ENCODE measurements at regions not wholly inside any gene's neighbourhood (a gene's known extent, or its start where the extent isn't known, plus 50 kb on each side); places are given as distances from the start of the nearest gene placed in this dataset.

DNA sequence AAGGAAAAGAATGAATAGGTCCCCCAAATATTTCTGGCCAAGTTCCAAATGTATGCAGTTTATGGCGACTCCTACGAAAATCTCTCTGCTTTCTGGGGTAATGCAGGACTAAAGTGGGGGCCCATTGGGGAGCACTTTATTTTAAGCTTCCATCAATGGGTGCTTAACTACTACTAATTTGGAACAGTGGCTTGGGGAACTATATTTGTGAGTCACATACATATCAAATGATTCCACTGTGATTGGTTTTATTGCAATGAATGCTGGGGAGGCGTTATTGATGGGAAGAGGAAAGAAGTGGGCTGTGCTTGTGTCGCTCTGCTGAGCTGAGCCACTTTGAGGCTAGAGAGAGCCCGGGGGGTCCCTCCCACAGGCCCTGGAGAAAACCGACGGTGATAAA is 560.4 kb upstream of the SALL3 start:
- Histone ChIP-seq H3K27ac (ENCODE audit: low read length) (no peak overlapping the region), H3K9ac (ENCODE audit: low read length in 2 of 2) (no peak overlapping the region), H3K36me3 (ENCODE audit: control insufficient read depth in 2 of 2, insufficient read depth in 2 of 2, low read length in 2 of 2) (no peaks in the 10 kb centered on the region), H3K9me3 (ENCODE audit: control insufficient read depth in 2 of 2, low read length in 2 of 2) (no peaks in the 10 kb centered on the region), H3K27me3 (ENCODE audit: control insufficient read depth in 1 of 2, insufficient read depth in 2 of 2, low read length in 2 of 2) (peaks cover 0 to 2% of the 10 kb centered on the region in 2 donors), H3K4me3 (ENCODE audit: low read length in 2 of 2) (no peak overlapping the region), H3K4me1 (ENCODE audit: control insufficient read depth, insufficient read depth, low read length) (no peaks in the 10 kb centered on the region)

DNA sequence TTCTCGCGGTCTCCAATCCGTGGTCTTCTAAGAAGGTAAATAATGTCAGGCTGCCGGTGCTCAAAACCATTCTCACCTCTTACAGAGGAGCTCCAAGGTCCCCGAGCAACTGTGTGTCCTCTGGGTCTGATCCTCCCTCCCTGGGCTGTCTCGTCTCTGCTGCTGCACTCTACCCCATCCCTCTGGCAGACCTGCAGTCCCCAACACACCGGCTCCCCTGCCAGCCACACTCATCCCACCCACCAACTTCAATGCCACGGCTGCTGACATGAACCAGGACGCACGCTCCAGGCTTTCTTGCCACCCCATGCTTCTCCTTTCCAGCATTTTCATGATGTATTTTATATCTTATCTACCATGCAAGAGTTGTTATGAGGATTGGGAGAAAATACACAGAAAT is 559.5 kb upstream of the SALL3 start:
- no peak overlapping the region for H3K9ac ChIP-seq (ENCODE audit: low read length in 2 of 2)
- H3K9me3 ChIP-seq (ENCODE audit: control insufficient read depth in 2 of 2, low read length in 2 of 2) = no peaks in the 10 kb centered on the region
- no peak overlapping the region for H3K27ac ChIP-seq (ENCODE audit: low read length)
- peaks cover 0 to 2% of the 10 kb centered on the region in 2 donors for H3K27me3 ChIP-seq (ENCODE audit: control insufficient read depth in 1 of 2, insufficient read depth in 2 of 2, low read length in 2 of 2)
- no peaks in the 10 kb centered on the region for H3K4me1 ChIP-seq (ENCODE audit: control insufficient read depth, insufficient read depth, low read length)
- H3K36me3 ChIP-seq (ENCODE audit: control insufficient read depth in 2 of 2, insufficient read depth in 2 of 2, low read length in 2 of 2) = no peaks in the 10 kb centered on the region
- H3K4me3 ChIP-seq (ENCODE audit: low read length in 2 of 2) = no peak overlapping the region

DNA sequence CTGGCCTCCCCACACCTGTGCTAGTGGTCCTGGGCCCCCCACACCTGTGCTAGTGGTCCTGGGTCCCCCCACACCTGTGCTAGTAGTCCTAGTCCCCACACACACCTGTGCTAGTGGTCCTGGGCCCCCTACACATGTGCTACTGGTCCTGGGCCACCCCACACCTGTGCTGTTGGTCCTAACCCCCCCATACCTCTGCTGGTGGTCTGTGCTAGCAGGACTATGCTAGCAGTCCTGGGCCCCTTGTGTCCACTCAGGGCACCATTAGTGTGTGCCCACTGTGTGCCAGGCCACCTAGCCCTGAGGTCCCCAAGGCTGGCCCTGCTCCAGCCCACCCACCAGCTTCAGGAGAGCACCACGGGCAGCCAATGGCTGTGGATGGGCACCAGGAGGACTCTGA is 558.2 kb upstream of the SALL3 start:
- H3K4me1 ChIP-seq (ENCODE audit: control insufficient read depth, insufficient read depth, low read length) = no peaks in the 10 kb centered on the region
- H3K36me3 ChIP-seq (ENCODE audit: control insufficient read depth in 2 of 2, insufficient read depth in 2 of 2, low read length in 2 of 2) = no peaks in the 10 kb centered on the region
- H3K9ac ChIP-seq (ENCODE audit: low read length in 2 of 2) = no peak overlapping the region
- peaks cover 0 to 2% of the 10 kb centered on the region in 2 donors for H3K27me3 ChIP-seq (ENCODE audit: control insufficient read depth in 1 of 2, insufficient read depth in 2 of 2, low read length in 2 of 2)
- no peaks in the 10 kb centered on the region for H3K9me3 ChIP-seq (ENCODE audit: control insufficient read depth in 2 of 2, low read length in 2 of 2)
- H3K4me3 ChIP-seq (ENCODE audit: low read length in 2 of 2) = no peak overlapping the region
- no peak overlapping the region for H3K27ac ChIP-seq (ENCODE audit: low read length)

DNA sequence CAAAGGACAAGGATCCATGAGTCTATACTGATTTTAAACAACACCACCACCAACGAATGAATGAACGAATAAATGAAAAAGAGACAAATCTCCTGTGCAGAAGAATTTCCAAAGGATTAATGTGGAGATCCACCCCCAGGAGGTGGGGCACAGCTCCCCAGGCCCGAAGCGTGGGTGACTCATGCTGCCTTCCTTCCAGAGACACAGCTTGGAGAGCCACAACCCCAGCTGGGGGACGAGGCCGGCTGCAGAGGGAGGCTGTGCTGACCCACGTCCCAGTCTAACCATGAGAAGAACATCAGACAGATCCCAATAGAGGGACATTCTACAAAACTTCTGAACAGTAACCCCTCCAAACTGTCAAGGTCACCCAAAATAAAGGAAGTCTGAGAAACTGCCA is 557.3 kb upstream of the SALL3 start:
- H3K4me3 ChIP-seq (ENCODE audit: low read length in 2 of 2) = no peak overlapping the region
- H3K27me3 ChIP-seq (ENCODE audit: control insufficient read depth in 1 of 2, insufficient read depth in 2 of 2, low read length in 2 of 2) = peaks cover 0 to 2% of the 10 kb centered on the region in 2 donors
- H3K9ac ChIP-seq (ENCODE audit: low read length in 2 of 2) = no peak overlapping the region
- H3K9me3 ChIP-seq (ENCODE audit: control insufficient read depth in 2 of 2, low read length in 2 of 2) = no peaks in the 10 kb centered on the region
- H3K4me1 ChIP-seq (ENCODE audit: control insufficient read depth, insufficient read depth, low read length) = no peaks in the 10 kb centered on the region
- H3K27ac ChIP-seq (ENCODE audit: low read length) = no peak overlapping the region
- H3K36me3 ChIP-seq (ENCODE audit: control insufficient read depth in 2 of 2, insufficient read depth in 2 of 2, low read length in 2 of 2) = no peaks in the 10 kb centered on the region

DNA sequence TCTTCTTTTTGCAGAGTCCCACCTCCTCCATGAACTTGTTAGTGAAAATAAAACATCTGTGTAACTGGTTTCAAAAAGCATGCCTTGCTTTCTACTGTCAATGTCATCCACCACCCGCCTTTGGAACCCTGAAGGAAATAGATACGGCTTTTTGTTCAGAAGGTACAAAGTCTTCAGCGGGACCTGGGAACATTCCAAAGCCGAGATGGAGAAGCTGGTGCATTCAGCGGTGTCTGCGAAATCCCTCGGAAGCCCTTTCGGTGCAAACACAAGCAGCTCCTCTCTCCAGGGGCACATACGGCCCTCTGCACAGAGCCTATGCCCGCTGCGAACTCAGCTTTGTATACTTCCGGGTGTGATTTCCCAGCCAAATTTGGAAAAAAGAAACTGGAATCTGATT is 555.8 kb upstream of the SALL3 start:
- H3K4me1 ChIP-seq (ENCODE audit: control insufficient read depth, insufficient read depth, low read length) = no peaks in the 10 kb centered on the region
- no peak overlapping the region for H3K4me3 ChIP-seq (ENCODE audit: low read length in 2 of 2)
- H3K9ac ChIP-seq (ENCODE audit: low read length in 2 of 2) = no peak overlapping the region
- no peaks in the 10 kb centered on the region for H3K9me3 ChIP-seq (ENCODE audit: control insufficient read depth in 2 of 2, low read length in 2 of 2)
- no peaks in the 10 kb centered on the region for H3K36me3 ChIP-seq (ENCODE audit: control insufficient read depth in 2 of 2, insufficient read depth in 2 of 2, low read length in 2 of 2)
- H3K27me3 ChIP-seq (ENCODE audit: control insufficient read depth in 1 of 2, insufficient read depth in 2 of 2, low read length in 2 of 2) = peaks cover 0 to 2% of the 10 kb centered on the region in 2 donors
- no peak overlapping the region for H3K27ac ChIP-seq (ENCODE audit: low read length)

DNA sequence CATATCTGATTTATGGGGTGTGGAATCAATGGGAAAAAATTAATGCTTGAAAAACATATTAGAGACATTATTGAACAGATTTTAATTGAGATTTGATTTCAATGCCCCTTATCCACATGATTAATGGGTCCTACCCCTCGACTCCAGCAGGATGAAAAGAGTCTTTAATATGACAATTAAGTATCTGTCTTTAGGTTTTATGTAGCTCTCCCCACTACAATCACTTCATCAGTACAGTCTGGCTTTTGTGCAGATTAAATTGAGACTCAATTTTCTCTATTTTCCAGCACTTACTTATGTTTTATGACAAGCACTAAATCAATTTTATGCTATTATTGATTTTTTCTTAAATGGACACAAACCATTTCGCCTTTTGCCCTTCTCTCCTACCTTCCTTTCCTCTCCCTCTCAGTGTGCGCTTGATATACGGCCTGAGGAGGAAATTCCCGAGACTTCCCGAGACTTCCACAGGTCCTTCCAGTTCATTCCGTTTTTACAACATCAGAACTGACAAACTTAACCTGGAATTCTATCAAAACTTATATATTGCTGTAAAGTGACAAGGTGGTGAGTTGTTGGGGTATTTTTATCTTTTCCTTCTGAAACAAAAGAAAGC is 555.1 kb upstream of the SALL3 start:
- H3K9ac ChIP-seq (ENCODE audit: low read length in 2 of 2) = no peak overlapping the region
- no peaks in the 10 kb centered on the region for H3K4me1 ChIP-seq (ENCODE audit: control insufficient read depth, insufficient read depth, low read length)
- peaks cover 0 to 2% of the 10 kb centered on the region in 2 donors for H3K27me3 ChIP-seq (ENCODE audit: control insufficient read depth in 1 of 2, insufficient read depth in 2 of 2, low read length in 2 of 2)
- H3K4me3 ChIP-seq (ENCODE audit: low read length in 2 of 2) = no peak overlapping the region
- no peaks in the 10 kb centered on the region for H3K36me3 ChIP-seq (ENCODE audit: control insufficient read depth in 2 of 2, insufficient read depth in 2 of 2, low read length in 2 of 2)
- no peak overlapping the region for H3K27ac ChIP-seq (ENCODE audit: low read length)
- no peaks in the 10 kb centered on the region for H3K9me3 ChIP-seq (ENCODE audit: control insufficient read depth in 2 of 2, low read length in 2 of 2)

DNA sequence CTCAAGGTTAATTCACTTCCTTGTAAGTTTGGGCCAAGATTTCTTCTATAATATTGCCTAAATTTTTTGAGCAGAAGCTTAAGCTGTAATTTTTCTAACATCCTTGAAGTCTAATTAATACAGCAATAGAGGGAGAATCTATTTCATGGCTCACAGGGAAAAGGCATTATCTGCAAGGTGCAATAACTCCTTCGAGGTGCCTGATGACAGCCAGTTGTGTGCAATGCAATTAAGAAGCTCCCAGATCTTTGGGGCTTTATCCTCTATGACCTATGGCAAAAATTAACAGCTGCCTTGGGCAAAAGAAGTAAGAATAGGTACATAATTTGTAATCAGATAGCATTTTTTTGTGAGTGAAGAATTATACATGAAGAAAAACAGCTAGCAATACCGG is 554.6 kb upstream of the SALL3 start:
- Histone ChIP-seq H3K9ac (ENCODE audit: low read length in 2 of 2) (no peak overlapping the region), H3K9me3 (ENCODE audit: control insufficient read depth in 2 of 2, low read length in 2 of 2) (no peaks in the 10 kb centered on the region), H3K36me3 (ENCODE audit: control insufficient read depth in 2 of 2, insufficient read depth in 2 of 2, low read length in 2 of 2) (no peaks in the 10 kb centered on the region), H3K4me3 (ENCODE audit: low read length in 2 of 2) (no peak overlapping the region), H3K27ac (ENCODE audit: low read length) (no peak overlapping the region), H3K27me3 (ENCODE audit: control insufficient read depth in 1 of 2, insufficient read depth in 2 of 2, low read length in 2 of 2) (peaks cover 0 to 2% of the 10 kb centered on the region in 2 donors), H3K4me1 (ENCODE audit: control insufficient read depth, insufficient read depth, low read length) (no peaks in the 10 kb centered on the region)

DNA sequence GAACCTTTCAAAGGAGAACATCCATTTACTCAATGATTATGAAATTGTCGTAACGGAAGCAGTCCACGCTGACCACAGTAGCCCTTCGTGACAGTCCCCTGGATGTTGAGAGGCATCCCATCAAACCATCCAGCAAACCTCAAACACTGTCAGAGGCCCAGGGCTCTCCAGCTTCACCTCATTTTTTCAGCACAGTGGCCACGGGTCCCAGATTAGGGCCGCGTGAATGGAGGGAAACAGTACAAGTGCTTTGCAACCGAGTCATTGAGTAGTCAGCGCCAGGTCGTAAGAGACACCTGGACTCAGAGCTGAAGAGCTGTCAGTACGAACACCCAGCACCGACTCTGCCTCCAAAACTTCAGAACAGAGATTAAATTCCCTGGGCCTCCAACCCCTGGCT is 552.5 kb upstream of the SALL3 start:
- Histone ChIP-seq H3K4me1 (ENCODE audit: control insufficient read depth, insufficient read depth, low read length) (no peaks in the 10 kb centered on the region), H3K27ac (ENCODE audit: low read length) (no peak overlapping the region)

DNA sequence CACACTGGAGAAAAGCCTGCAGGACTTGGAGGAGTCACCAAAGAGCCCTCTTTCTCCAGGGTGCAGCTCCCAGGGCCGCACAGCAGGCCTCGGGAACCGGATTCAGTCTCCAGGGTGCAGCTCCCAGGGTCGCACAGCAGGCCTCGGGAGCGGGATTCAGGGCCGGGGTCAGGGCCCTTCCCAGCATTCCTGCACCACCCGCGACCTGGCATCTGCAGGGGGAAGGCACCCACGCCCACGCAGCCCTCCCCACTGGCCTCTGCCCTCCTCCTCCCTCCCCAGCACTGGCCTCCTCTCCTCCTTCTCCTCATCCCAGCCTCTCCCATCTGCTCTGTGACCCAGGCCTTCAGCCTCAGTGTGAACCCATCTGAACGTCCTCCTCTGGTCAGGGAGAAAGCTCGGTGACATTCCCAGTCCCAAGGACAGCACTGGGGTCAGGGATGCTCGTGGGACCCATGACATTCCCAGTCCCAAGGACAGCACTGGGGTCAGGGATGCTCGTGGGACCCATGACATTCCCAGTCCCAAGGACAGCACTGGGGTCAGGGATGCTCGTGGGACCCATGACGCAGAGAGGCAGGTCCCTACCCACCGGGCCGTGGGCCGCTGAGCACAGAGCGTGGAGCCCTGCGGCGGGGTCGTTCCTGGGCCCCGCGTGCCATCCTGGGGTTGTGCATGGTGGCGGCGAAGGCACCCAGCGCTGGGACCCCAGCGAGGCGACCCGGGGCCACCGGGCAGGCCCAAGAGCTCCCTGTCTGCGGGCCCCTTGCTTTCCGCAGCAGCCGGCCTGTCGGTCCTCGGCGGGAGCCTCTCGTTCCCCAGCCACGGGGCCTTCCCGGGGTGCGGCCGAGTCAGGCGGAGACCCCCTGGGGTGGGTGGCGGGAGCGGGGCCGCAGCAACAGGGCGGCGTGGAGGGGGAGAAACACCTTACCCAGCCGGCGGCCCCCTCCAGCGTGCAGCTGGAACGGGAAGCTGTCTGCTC is 550.2 kb upstream of the SALL3 start:
- no peak overlapping the region for H3K9ac ChIP-seq (ENCODE audit: low read length in 2 of 2)
- no peak overlapping the region for H3K27ac ChIP-seq (ENCODE audit: low read length)
- no peaks in the 10 kb centered on the region for H3K4me1 ChIP-seq (ENCODE audit: control insufficient read depth, insufficient read depth, low read length)
- H3K27me3 ChIP-seq (ENCODE audit: control insufficient read depth in 1 of 2, insufficient read depth in 2 of 2, low read length in 2 of 2) = peaks cover 0 to 2% of the 10 kb centered on the region in 2 donors
- no peaks in the 10 kb centered on the region for H3K36me3 ChIP-seq (ENCODE audit: control insufficient read depth in 2 of 2, insufficient read depth in 2 of 2, low read length in 2 of 2)
- H3K4me3 ChIP-seq (ENCODE audit: low read length in 2 of 2) = no peak overlapping the region
- H3K9me3 ChIP-seq (ENCODE audit: control insufficient read depth in 2 of 2, low read length in 2 of 2) = no peaks in the 10 kb centered on the region

More for the DNA sequence above, 552.5 kb upstream of the SALL3 start:
- H3K4me3 ChIP-seq (ENCODE audit: low read length in 2 of 2) = no peak overlapping the region
- no peak overlapping the region for H3K9ac ChIP-seq (ENCODE audit: low read length in 2 of 2)
- no peaks in the 10 kb centered on the region for H3K9me3 ChIP-seq (ENCODE audit: control insufficient read depth in 2 of 2, low read length in 2 of 2)
- H3K27me3 ChIP-seq (ENCODE audit: control insufficient read depth in 1 of 2, insufficient read depth in 2 of 2, low read length in 2 of 2) = peaks cover 0 to 1% of the 10 kb centered on the region in 2 donors
- no peaks in the 10 kb centered on the region for H3K36me3 ChIP-seq (ENCODE audit: control insufficient read depth in 2 of 2, insufficient read depth in 2 of 2, low read length in 2 of 2)

DNA sequence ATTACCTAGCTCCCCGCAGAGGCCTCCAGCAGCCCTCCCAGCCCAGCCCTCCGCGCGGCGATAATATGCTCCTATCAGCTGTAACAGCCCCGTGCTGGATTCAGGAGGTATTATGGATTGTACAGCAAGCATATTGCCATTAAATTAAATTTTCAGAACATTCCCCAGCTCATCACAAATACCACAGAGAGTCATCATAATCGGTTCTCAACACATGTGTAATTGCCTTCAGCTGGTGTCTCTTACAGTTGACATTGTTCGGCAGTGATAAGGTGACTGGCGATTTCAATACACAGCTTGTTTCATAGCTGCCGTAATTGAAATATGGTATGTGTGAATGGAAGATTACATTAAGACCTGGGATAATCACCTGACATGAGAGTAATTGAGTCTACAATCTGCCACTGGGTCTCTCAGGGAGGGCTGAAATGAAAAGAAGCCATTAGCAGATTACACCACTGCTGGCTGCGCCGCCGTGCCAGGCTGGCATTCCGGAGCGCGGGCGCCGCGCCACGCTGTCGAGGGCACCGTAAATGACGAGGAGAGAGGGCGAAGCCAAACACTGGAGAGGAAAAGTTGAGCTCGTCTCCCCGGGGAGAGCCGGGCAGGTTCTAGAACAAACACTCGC is 549.4 kb upstream of the SALL3 start:
- Histone ChIP-seq H3K9me3 (ENCODE audit: control insufficient read depth in 2 of 2, low read length in 2 of 2) (no peaks in the 10 kb centered on the region), H3K4me1 (ENCODE audit: control insufficient read depth, insufficient read depth, low read length) (no peaks in the 10 kb centered on the region), H3K4me3 (ENCODE audit: low read length in 2 of 2) (no peak overlapping the region), H3K36me3 (ENCODE audit: control insufficient read depth in 2 of 2, insufficient read depth in 2 of 2, low read length in 2 of 2) (no peaks in the 10 kb centered on the region), H3K9ac (ENCODE audit: low read length in 2 of 2) (no peak overlapping the region), H3K27ac (ENCODE audit: low read length) (no peak overlapping the region), H3K27me3 (ENCODE audit: control insufficient read depth in 1 of 2, insufficient read depth in 2 of 2, low read length in 2 of 2) (peaks cover 0 to 2% of the 10 kb centered on the region in 2 donors)

Measured in stomach smooth muscle (tissue), 2 donors.